ACC112 (cell line): ENCODE measurements at regions not wholly inside any gene's neighbourhood (a gene's known extent, or its start where the extent isn't known, plus 50 kb on each side); places are given as distances from the start of the nearest gene placed in this dataset.
"Not testable (repeated sequence)": the region's sequence is repeated elsewhere in the genome, so short reads cannot be mapped to it uniquely, and the experiment has no call there.

ENCODE experiments used
- H2AFZ ChIP-seq: fragments of 200-600 bp; sonication (generic); one replicate; pipeline ENCODE4 v1.6.0; 2017; ENCODE audit warnings: antibody characterized with exemption, low read length; ENCODE audit not compliant: unreplicated experiment
- H3K27ac ChIP-seq: fragments of 200-600 bp; sonication (generic); 2 replicates; pipeline ENCODE4 v1.5.1; 2014; ENCODE audit warnings: low read depth, mild to moderate bottlenecking, antibody characterized with exemption, low read length, moderate library complexity
- H3K27me3 ChIP-seq: fragments of 200-600 bp; sonication (generic); 2 replicates; pipeline ENCODE4 v1.6.1; 2014; ENCODE audit warnings: mild to moderate bottlenecking, antibody characterized with exemption, low read length, moderate library complexity, mixed read lengths; ENCODE audit not compliant: insufficient read depth
- H3K36me3 ChIP-seq: fragments of 200-600 bp; sonication (generic); 2 replicates; pipeline ENCODE4 v1.6.1; 2016; ENCODE audit warnings: mild to moderate bottlenecking, antibody characterized with exemption, low read length, moderate library complexity, mixed read lengths; ENCODE audit not compliant: insufficient read depth
- H3K4me1 ChIP-seq: fragments of 200-600 bp; sonication (generic); one replicate; pipeline ENCODE4 v1.6.1; 2016; ENCODE audit warnings: low read length, mixed read lengths; ENCODE audit not compliant: insufficient read depth, unreplicated experiment, control insufficient read depth
- H3K4me3 ChIP-seq: fragments of 200-600 bp; sonication (generic); 2 replicates; pipeline ENCODE4 v1.5.1; 2014; ENCODE audit warnings: mild to moderate bottlenecking, low read depth, low read length
- H3K79me2 ChIP-seq: fragments of 200-600 bp; sonication (generic); one replicate; pipeline ENCODE4 v1.6.0; 2016; ENCODE audit warnings: low read length; ENCODE audit not compliant: control insufficient read depth, unreplicated experiment, insufficient read depth

DNA sequence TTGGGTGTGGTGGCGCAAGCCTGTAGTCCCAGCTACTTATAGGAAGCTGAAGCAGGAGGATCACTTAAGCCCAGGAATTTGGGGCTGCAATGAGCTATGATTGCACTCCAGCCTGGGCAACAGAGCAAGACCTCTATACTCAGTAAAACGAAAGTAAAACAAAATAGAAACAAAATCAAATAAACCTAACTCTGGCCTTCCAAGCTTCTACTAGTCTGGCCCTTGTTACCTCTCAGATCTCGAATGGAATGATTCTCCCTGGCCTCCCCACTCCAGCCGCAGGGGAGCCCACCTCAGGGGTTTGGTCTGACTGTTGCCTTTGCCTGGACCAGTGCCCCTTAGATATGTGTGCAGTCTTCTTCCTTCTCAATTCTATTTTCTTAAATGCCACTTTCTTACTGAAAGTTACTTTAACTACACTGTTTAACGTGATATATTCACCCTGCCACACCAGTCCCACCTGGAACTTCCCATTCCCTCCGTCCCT, 160.0 kb upstream of the GCFC2 start:
- no peaks in the 10 kb centered on the region for H3K27me3 ChIP-seq
- H3K4me3 ChIP-seq, result 0 out of 2 replicates have a peak overlapping the region, but pooled peaks have one; percentile 22
- no peaks in the 10 kb centered on the region for H3K4me1 ChIP-seq
- no peaks in the 10 kb centered on the region for H3K36me3 ChIP-seq
- no peak overlapping the region for H2AFZ ChIP-seq
- H3K79me2 ChIP-seq, result no peaks in the 10 kb centered on the region
- H3K27ac ChIP-seq, result no peak overlapping the region

DNA sequence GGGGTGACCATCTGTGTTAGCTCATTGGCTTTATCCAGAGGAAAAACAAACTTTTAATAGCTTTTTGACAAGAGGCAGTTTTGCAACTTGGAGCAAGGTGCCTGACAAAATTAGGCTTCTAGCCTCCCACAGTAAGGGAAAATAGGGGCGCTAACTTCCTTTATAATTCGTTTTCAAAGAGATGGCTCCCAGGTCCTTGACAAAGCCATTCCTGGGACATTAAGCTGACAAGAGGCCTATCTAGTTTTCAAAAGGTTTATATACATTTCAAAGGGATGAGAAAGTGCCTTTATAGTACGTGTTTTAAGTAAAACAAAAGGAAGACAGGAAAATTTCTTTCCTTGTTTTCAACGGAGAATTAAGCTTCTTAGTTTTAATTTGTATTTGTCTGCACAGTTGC, 159.4 kb upstream of the GCFC2 start:
- Histone ChIP-seq H2AFZ (no peak overlapping the region), H3K27ac (no peak overlapping the region), H3K27me3 (no peaks in the 10 kb centered on the region)

DNA sequence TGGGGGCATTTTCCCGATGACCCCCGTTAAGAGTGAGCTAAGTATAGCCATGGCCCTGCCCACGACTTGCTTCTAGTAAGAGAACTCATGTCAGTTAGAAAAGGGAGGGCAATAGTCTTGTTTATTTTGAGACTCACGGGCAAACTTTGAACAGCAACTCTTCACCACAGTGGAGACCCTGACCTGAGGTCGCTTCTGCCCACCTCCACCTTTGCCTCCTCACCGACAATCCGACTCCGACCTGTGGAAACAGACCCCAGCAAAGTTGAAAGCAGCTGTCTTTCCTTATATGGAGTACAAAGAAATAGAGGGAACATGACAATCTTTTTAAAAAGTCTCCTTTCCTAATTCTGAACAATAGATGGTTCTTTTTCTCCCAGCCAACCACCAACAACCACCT, 155.0 kb upstream of the GCFC2 start:
- no peak overlapping the region for H2AFZ ChIP-seq
- H3K27ac ChIP-seq, result no peak overlapping the region
- no peaks in the 10 kb centered on the region for H3K79me2 ChIP-seq
- H3K36me3 ChIP-seq, result no peaks in the 10 kb centered on the region
- H3K4me3 ChIP-seq, result no peak overlapping the region
- H3K27me3 ChIP-seq, result no peaks in the 10 kb centered on the region
- no peaks in the 10 kb centered on the region for H3K4me1 ChIP-seq

More for the DNA sequence above, 159.4 kb upstream of the GCFC2 start:
- Histone ChIP-seq H3K4me3 (no peak overlapping the region), H3K79me2 (no peaks in the 10 kb centered on the region), H3K36me3 (no peaks in the 10 kb centered on the region), H3K4me1 (no peaks in the 10 kb centered on the region)

DNA sequence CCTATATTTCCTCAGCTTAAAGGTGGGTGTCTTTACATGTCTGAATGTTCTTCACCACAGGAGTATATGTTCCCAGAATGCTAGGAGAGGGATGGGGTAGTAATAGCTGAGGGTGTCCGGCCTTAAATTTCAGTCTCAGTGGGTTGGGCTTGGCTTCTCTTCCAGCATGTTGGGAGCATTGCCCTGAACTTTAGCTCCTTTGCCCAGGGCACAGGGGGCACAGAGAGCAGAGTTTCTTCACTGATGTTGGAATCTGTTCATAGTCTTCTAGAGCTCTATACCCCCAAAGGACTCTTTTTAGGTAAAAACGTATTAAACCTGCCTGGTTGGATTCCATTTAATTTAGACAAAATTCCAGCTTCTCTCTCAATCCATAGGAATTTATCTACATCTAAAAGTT, 154.4 kb upstream of the GCFC2 start:
- Histone ChIP-seq H3K4me1 (no peaks in the 10 kb centered on the region), H3K27me3 (no peaks in the 10 kb centered on the region), H3K4me3 (no peak overlapping the region), H3K79me2 (no peaks in the 10 kb centered on the region), H2AFZ (no peak overlapping the region), H3K36me3 (no peaks in the 10 kb centered on the region), H3K27ac (no peak overlapping the region)

DNA sequence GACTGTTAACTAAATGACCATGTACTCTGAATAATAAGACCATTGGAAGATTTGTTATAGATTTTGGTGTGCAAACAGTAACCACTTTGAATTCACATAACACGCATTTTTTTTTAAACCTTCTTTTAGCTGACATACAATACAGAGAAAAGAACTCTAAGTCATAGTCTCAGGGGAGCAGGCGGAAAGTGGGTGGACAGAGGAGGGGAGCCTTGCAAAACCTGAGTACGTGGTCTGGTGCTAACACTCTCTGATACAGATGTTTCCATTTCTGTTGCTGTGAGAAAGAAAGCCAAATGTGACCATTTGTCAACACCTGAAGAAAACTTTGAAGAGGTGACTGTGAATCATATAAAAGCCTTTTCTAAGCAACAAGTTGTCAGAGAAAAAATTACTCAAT, 151.8 kb upstream of the GCFC2 start:
- Histone ChIP-seq H3K27ac (no peak overlapping the region), H3K4me3 (no peak overlapping the region), H2AFZ (no peak overlapping the region), H3K36me3 (no peaks in the 10 kb centered on the region), H3K27me3 (no peaks in the 10 kb centered on the region), H3K4me1 (no peaks in the 10 kb centered on the region), H3K79me2 (no peaks in the 10 kb centered on the region)

DNA sequence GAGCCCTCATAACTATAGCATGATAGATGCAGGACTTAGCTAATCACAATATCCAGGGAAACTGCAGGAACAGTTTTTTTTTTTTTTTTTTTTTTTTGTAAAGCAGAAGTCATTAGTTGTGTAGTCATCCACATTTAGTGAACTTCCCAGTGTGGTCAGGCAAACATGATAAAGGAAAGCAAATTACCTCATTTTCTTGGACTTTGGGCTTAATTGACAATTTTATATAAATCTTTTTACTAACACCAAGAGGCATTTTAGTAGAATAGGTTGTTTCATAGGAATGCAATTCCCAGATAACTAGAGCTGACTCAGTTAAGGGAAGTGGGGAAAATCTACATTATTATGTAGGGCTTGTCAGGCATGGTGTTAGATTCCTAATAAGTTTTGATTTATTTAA, 142.7 kb upstream of the GCFC2 start:
- no peak overlapping the region for H3K27ac ChIP-seq
- no peaks in the 10 kb centered on the region for H3K79me2 ChIP-seq

DNA sequence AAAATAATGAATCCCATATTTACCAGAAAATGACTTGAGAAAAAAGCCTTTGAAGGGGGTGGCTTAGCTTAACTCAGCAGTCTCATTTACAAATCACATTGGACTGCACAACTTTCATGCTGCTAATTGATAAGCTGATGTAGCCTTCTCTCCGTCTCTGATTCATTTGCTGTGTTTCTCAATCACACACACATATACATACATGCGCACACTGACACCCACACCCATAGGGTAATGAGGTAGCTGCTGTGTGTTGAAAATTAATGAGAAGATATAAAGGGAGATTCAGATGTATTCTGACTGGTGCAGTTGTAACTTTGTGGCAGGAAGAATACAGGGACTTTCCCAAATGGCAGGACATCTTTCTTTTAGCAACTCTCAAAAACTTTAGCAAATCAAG, 141.9 kb upstream of the GCFC2 start:
- H3K4me3 ChIP-seq, result no peak overlapping the region

More for the DNA sequence above, 142.7 kb upstream of the GCFC2 start:
- H3K4me1 ChIP-seq, result no peaks in the 10 kb centered on the region
- no peak overlapping the region for H2AFZ ChIP-seq
- no peak overlapping the region for H3K4me3 ChIP-seq
- no peaks in the 10 kb centered on the region for H3K27me3 ChIP-seq
- no peaks in the 10 kb centered on the region for H3K36me3 ChIP-seq

DNA sequence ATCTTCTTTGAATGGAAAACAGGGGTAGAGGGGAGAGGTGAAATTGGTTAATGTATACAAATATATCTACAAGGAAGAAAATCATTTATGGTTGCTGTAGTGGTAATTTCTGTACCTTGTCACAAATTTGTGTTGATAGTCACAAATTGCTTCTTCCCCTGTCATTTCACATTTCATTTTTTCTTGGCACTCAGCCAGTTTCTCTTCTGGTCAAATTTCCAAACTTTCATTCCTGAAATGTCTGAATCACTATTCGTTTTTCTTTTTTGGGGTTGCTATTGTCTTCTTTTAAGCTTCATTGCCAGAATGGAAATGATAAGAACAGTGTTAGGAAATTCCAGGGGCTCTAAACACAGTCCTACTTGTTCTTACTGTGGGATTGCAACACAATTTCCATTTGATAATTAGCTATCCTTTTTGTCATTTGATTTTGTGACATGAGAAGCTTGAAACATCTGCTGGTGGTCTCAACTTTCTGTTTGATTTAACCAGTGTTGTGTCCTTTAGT, 136.0 kb upstream of the GCFC2 start:
- H3K36me3 ChIP-seq, result no peaks in the 10 kb centered on the region
- no peaks in the 10 kb centered on the region for H3K27me3 ChIP-seq
- no peak overlapping the region for H2AFZ ChIP-seq
- H3K4me1 ChIP-seq, result no peaks in the 10 kb centered on the region
- no peak overlapping the region for H3K27ac ChIP-seq
- no peaks in the 10 kb centered on the region for H3K79me2 ChIP-seq
- H3K4me3 ChIP-seq, result no peak overlapping the region

More for the DNA sequence above, 141.9 kb upstream of the GCFC2 start:
- H3K36me3 ChIP-seq, result no peaks in the 10 kb centered on the region
- no peak overlapping the region for H3K27ac ChIP-seq
- H3K79me2 ChIP-seq, result no peaks in the 10 kb centered on the region
- H3K4me1 ChIP-seq, result no peaks in the 10 kb centered on the region
- no peak overlapping the region for H2AFZ ChIP-seq
- no peaks in the 10 kb centered on the region for H3K27me3 ChIP-seq

DNA sequence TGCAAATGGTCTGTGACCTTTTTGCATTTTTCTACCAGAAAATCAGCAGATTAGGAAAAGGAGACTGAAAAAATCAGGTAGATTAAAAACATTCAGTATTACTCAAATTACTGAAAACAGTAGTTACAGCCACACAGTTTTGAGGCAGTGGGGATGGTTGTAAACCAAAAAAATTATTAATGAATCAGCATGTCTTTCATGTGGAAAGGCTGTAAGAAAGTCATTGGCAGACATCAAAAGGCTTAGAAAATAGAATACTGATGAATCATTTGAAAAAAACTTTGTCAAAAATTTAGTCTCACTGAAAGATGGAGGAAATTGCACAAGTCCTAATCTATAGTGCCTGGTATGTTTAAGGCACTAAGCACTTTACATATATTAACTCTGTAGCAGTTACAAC, 133.9 kb upstream of the GCFC2 start:
- Histone ChIP-seq H3K4me3 (no peak overlapping the region), H3K27me3 (no peaks in the 10 kb centered on the region), H3K36me3 (no peaks in the 10 kb centered on the region), H3K79me2 (no peaks in the 10 kb centered on the region), H2AFZ (no peak overlapping the region), H3K27ac (no peak overlapping the region), H3K4me1 (no peaks in the 10 kb centered on the region)

DNA sequence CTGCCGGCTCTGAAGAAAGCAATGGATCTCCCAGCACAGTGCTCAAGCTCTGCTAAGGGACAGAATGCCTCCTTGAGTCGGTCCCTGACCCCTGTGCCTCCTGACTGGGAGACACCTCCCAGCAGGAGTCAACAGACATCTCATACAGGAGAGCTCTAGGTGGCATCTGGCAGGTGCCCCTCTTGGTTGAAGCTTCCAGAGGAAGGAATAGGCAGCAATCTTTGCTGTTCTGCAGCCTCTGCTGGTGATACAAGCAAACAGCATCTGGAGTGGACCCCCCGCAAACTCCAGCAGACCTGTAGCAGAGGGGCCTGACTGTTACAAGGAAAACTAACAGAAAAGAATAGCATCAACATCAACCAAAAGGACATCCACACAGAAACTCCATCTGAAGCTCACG, 123.9 kb upstream of the GCFC2 start:
- H3K4me1 ChIP-seq, H3K36me3 ChIP-seq, H3K27me3 ChIP-seq, H3K4me3 ChIP-seq, H3K27ac ChIP-seq, H3K79me2 ChIP-seq, H2AFZ ChIP-seq: not testable (repeated sequence)

DNA sequence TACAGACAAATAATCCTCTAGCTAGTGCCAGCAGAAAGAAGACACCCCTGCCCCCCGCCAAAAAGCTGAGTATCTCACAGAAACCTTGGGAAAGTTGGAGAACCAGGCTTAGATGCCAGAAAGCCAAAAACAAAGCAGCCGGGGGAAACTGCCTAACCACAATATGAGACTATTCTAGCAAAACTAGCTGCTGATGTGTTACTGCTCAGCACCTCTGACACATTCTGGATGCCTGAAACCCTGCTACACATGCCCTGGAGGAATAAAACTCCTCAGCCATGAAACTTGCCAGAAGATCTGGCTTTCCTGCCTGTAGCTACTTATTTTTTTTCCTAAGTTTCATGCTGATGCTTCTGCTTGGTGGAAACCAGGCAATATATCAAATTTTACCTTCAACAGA, 122.7 kb upstream of the GCFC2 start:
- no peak overlapping the region for H3K27ac ChIP-seq
- no peaks in the 10 kb centered on the region for H3K79me2 ChIP-seq
- no peak overlapping the region for H3K4me3 ChIP-seq
- no peaks in the 10 kb centered on the region for H3K4me1 ChIP-seq
- peaks cover 5% of the 10 kb centered on the region; the same call in 1 of the 2 replicates for H3K27me3 ChIP-seq
- H2AFZ ChIP-seq, result no peak overlapping the region
- no peaks in the 10 kb centered on the region for H3K36me3 ChIP-seq
